H1 (cell line): ENCODE measurements at regions not wholly inside any gene's neighbourhood (a gene's known extent, or its start where the extent isn't known, plus 50 kb on each side); places are given as distances from the start of the nearest gene placed in this dataset.

Experiments
- CTCF ChIA-PET: fragments of 300-600 bp; sonication (Branson Sonifier 250); formaldehyde crosslinking; loops from one replicate; lab custom pipeline; 2021; ENCODE audit not compliant: partially characterized antibody; lab: Charles Lee
- POLR2A ChIA-PET: fragments of 300-600 bp; sonication (Branson Sonifier 250); formaldehyde crosslinking; loops from one replicate; lab custom pipeline; 2021; ENCODE audit warnings: inconsistent platforms; ENCODE audit not compliant: partially characterized antibody; lab: Charles Lee
- DNase-seq, 2 experiments: peaks; one replicate each; pipeline versions ENCODE4 v3.0.0 to v3.0.0-alpha.2; 2010 to 2022; ENCODE audit warnings: low spot score in 2 of 2, low read depth in 1 of 2, mixed read lengths in 1 of 2
- FAIRE-seq: peaks from 2 replicates; lab custom pipeline; 2011; peaks lifted over from hg19 to GRCh38; lab: Jason Lieb, UNC
- H2AFZ ChIP-seq: 2 replicates; pipeline ENCODE4 v1.8.1; 2012; ENCODE audit warnings: low read length, inconsistent platforms
- H2AK5ac ChIP-seq: 2 replicates; pipeline ENCODE4 v1.6.1; 2013; ENCODE audit warnings: low read depth, low read length
- H2BK120ac ChIP-seq: replicated peaks from 2 replicates; pipeline ENCODE3; 2013; ENCODE audit warnings: low read depth, low read length, inconsistent platforms
- H2BK12ac ChIP-seq: 2 replicates; pipeline ENCODE4 v1.6.1; 2013; ENCODE audit warnings: low read depth, low read length
- H2BK15ac ChIP-seq: 2 replicates; pipeline ENCODE4 v1.6.1; 2013; ENCODE audit warnings: low read length
- H2BK20ac ChIP-seq: 2 replicates; pipeline ENCODE4 v1.6.1; 2013; ENCODE audit warnings: low read length
- H2BK5ac ChIP-seq: 2 replicates; pipeline ENCODE4 v1.6.1; 2013; ENCODE audit warnings: low read depth, low read length
- H3K14ac ChIP-seq: 2 replicates; pipeline ENCODE4 v1.6.1; 2013; ENCODE audit warnings: inconsistent platforms; ENCODE audit not compliant: insufficient read length
- H3K18ac ChIP-seq: 2 replicates; pipeline ENCODE4 v1.6.1; 2013; ENCODE audit warnings: low read length; ENCODE audit errors: extremely low read depth
- H3K23ac ChIP-seq: 2 replicates; pipeline ENCODE4 v1.6.1; 2013; ENCODE audit warnings: inconsistent platforms; ENCODE audit not compliant: insufficient read length
- H3K23me2 ChIP-seq: 2 replicates; pipeline ENCODE4 v1.6.1; 2013; ENCODE audit warnings: low read depth, low read length
- H3K27ac ChIP-seq: 2 replicates; pipeline ENCODE4 v1.6.1; 2011; ENCODE audit warnings: low read depth, low read length, inconsistent platforms
- H3K27me3 ChIP-seq, 4 experiments: replicated peaks in 1 of 4; 1 replicate in 1 of 4; 2 replicates in 3 of 4; pipeline versions ENCODE4 v1.6.1 to v1.8.1; 2011 to 2013; ENCODE audit warnings: low read length in 3 of 4, mild to moderate bottlenecking in 3 of 4, inconsistent platforms in 2 of 4, mixed read lengths in 2 of 4, moderate library complexity in 1 of 4; ENCODE audit not compliant: control insufficient read depth in 3 of 4, insufficient read depth in 3 of 4; ENCODE audit errors: extremely low read depth in 1 of 4
- H3K36me3 ChIP-seq, 4 experiments: 2 replicates each; pipeline versions ENCODE4 v1.6.1 to v1.8.1; 2011 to 2013; ENCODE audit warnings: mild to moderate bottlenecking in 4 of 4, low read length in 3 of 4, moderate library complexity in 2 of 4, control low read depth in 1 of 4, inconsistent platforms in 1 of 4; ENCODE audit not compliant: insufficient read depth in 4 of 4, control insufficient read depth in 2 of 4
- H3K4ac ChIP-seq: replicated peaks from 2 replicates; pipeline ENCODE3; 2013; ENCODE audit warnings: low read length, low read depth, mixed read lengths, inconsistent platforms; ENCODE audit not compliant: insufficient read length
- H3K4me1 ChIP-seq, 4 experiments: replicated peaks in 1 of 4; 1 replicate in 1 of 4; 2 replicates in 3 of 4; pipeline versions ENCODE4 v1.6.1 to v1.8.1; 2011 to 2013; ENCODE audit warnings: low read length in 3 of 4, inconsistent platforms in 2 of 4, mixed read lengths in 1 of 4; ENCODE audit not compliant: insufficient read depth in 4 of 4, control insufficient read depth in 3 of 4
- H3K4me2 ChIP-seq, 2 experiments: 2 replicates each; pipeline versions ENCODE4 v1.6.1 to v1.8.1; 2011 to 2013; ENCODE audit warnings: low read depth in 2 of 2, low read length in 2 of 2, control low read depth in 1 of 2, inconsistent platforms in 1 of 2, mild to moderate bottlenecking in 1 of 2; ENCODE audit not compliant: insufficient read depth in 1 of 2
- H3K4me3 ChIP-seq, 4 experiments: fragments of 200-600, 300-600 bp in 1 of 4; sonication (generic), shearing (Covaris generic), sonication (Bioruptor Twin) in 1 of 4; 2 replicates each; pipeline versions ENCODE4 v1.5.1 to v1.8.1; 2011 to 2016; ENCODE audit warnings: low read length in 4 of 4, low read depth in 3 of 4, control low read depth in 2 of 4, inconsistent platforms in 2 of 4, mild to moderate bottlenecking in 2 of 4, mixed read lengths in 1 of 4, moderate library complexity in 1 of 4; ENCODE audit not compliant: insufficient read depth in 2 of 4; ENCODE audit errors: extremely low read depth in 1 of 4
- H3K56ac ChIP-seq: replicated peaks from 2 replicates; pipeline ENCODE3; 2013; ENCODE audit warnings: low read depth, mild to moderate bottlenecking, mixed read lengths, low read length, inconsistent platforms; ENCODE audit not compliant: insufficient read length
- H3K79me1 ChIP-seq: 2 replicates; pipeline ENCODE4 v1.6.1; 2013; ENCODE audit warnings: low read depth, low read length, control low read depth
- H3K79me2 ChIP-seq, 2 experiments: 2 replicates each; pipeline versions ENCODE4 v1.6.1 to v1.8.1; 2012 to 2013; ENCODE audit warnings: low read length in 2 of 2, mild to moderate bottlenecking in 2 of 2, inconsistent platforms in 1 of 2; ENCODE audit not compliant: insufficient read depth in 2 of 2, control insufficient read depth in 1 of 2
- H3K9ac ChIP-seq, 4 experiments: replicated peaks in 1 of 4; 1 replicate in 1 of 4; 2 replicates in 3 of 4; pipeline versions ENCODE4 v1.6.1 to v1.8.1; 2011 to 2013; ENCODE audit warnings: low read depth in 3 of 4, low read length in 3 of 4, control low read depth in 2 of 4, mild to moderate bottlenecking in 2 of 4, moderate library complexity in 2 of 4, inconsistent platforms in 1 of 4; ENCODE audit errors: extremely low read depth in 1 of 4
- H3K9me3 ChIP-seq, 2 experiments: 2 replicates each; pipeline versions ENCODE4 v1.6.1 to v1.8.1; 2012 to 2013; ENCODE audit warnings: mild to moderate bottlenecking in 2 of 2, moderate library complexity in 2 of 2, control low read depth in 1 of 2, inconsistent platforms in 1 of 2, low read depth in 1 of 2, low read length in 1 of 2, mixed read lengths in 1 of 2; ENCODE audit not compliant: insufficient read depth in 2 of 2
- H4K20me1 ChIP-seq, 2 experiments: replicated peaks in 1 of 2; 2 replicates each; pipeline versions ENCODE3 to v1.8.1; 2011 to 2013; ENCODE audit warnings: inconsistent platforms in 2 of 2, low read length in 2 of 2, mild to moderate bottlenecking in 1 of 2; ENCODE audit not compliant: insufficient read depth in 2 of 2, control insufficient read depth in 1 of 2
- H4K5ac ChIP-seq: 2 replicates; pipeline ENCODE4 v1.6.1; 2013; ENCODE audit warnings: low read length, low read depth, mixed read lengths, inconsistent platforms; ENCODE audit not compliant: insufficient read length
- H4K8ac ChIP-seq: 2 replicates; pipeline ENCODE4 v1.8.0; 2013; ENCODE audit warnings: mild to moderate bottlenecking, moderate library complexity, low read length, inconsistent platforms; ENCODE audit not compliant: insufficient read depth; ENCODE audit errors: extremely low read depth
- H4K91ac ChIP-seq: replicated peaks from 2 replicates; pipeline ENCODE3; 2013; ENCODE audit warnings: low read length, mixed read lengths, inconsistent platforms; ENCODE audit not compliant: insufficient read length
- ASH2L ChIP-seq: fragments of 200-600, 300-600 bp; sonication (generic); IDR thresholded peaks from one replicate; pipeline ENCODE4 v1.7.1; 2017; ENCODE audit warnings: low read length
- CHD1 ChIP-seq: IDR thresholded peaks from 2 replicates; pipeline ENCODE4 v1.6.1; 2012; ENCODE audit warnings: low read depth, low read length, improper control_type of control experiment
- CTCF ChIP-seq, 3 experiments: IDR thresholded peaks; 1 replicate in 2 of 3; 2 replicates in 1 of 3; pipeline versions ENCODE4 v1.5.1 to v1.6.1; 2011; ENCODE audit warnings: low read length in 3 of 3, mild to moderate bottlenecking in 3 of 3, inconsistent platforms in 2 of 3, low read depth in 1 of 3, moderate library complexity in 1 of 3; ENCODE audit not compliant: insufficient read depth in 1 of 3; ENCODE audit errors: control extremely low read depth in 1 of 3
- HDAC6 ChIP-seq: IDR thresholded peaks from one replicate; pipeline ENCODE4 v1.7.1; 2012; ENCODE audit warnings: low read depth, mild to moderate bottlenecking, inconsistent platforms, low read length, moderate library complexity
- JUN ChIP-seq: IDR thresholded peaks from 2 replicates; pipeline ENCODE4 v1.6.1; 2011; ENCODE audit warnings: low read depth, mild to moderate bottlenecking, improper control_type of control experiment, low read length
- MAFK ChIP-seq: IDR thresholded peaks from 2 replicates; pipeline ENCODE4 v1.6.1; 2012; ENCODE audit warnings: low read depth, mild to moderate bottlenecking, improper control_type of control experiment, low read length
- MAX ChIP-seq: IDR thresholded peaks from 2 replicates; pipeline ENCODE4 v1.6.1; 2012; ENCODE audit warnings: inconsistent platforms
- POLR2A ChIP-seq, 2 experiments: IDR thresholded peaks; 1 replicate in 1 of 2; 2 replicates in 1 of 2; pipeline ENCODE4 v1.6.1; 2011; ENCODE audit warnings: low read depth in 2 of 2, low read length in 2 of 2, mild to moderate bottlenecking in 2 of 2; ENCODE audit errors: control extremely low read depth in 1 of 2
- RAD21 ChIP-seq, 2 experiments: IDR thresholded peaks in 1 of 2; conservative IDR thresholded peaks in 1 of 2; 2 replicates each; pipeline ENCODE4 v1.6.1; 2011; ENCODE audit warnings: low read depth in 2 of 2, low read length in 2 of 2, improper control_type of control experiment in 1 of 2, inconsistent platforms in 1 of 2, mild to moderate bottlenecking in 1 of 2, moderate library complexity in 1 of 2
- SIN3A ChIP-seq, 2 experiments: IDR thresholded peaks in 1 of 2; conservative IDR thresholded peaks in 1 of 2; 2 replicates each; pipeline ENCODE4 v1.6.1; 2011 to 2012; ENCODE audit warnings: low read length in 2 of 2, improper control_type of control experiment in 1 of 2, low read depth in 1 of 2, mild to moderate bottlenecking in 1 of 2
- SP2 ChIP-seq: IDR thresholded peaks from 2 replicates; pipeline ENCODE4 v1.6.1; 2012; ENCODE audit warnings: mild to moderate bottlenecking, low read length, inconsistent platforms
- ZNF274 ChIP-seq: IDR thresholded peaks from 2 replicates; pipeline ENCODE4 v1.7.0; 2012; ENCODE audit warnings: low read length, borderline replicate concordance; ENCODE audit errors: extremely low read depth
- WGBS, 2 experiments: shearing (Covaris generic) in 1 of 2; methylation state at CpG; one replicate each; pipeline versions ENCODE4 v1.1.6 to v1.1.7; 2013 to 2015; ENCODE audit warnings: low lambda C conversion rate in 2 of 2, mixed read lengths in 2 of 2, inconsistent platforms in 1 of 2, low coverage in 1 of 2, missing lambda C conversion rate in 1 of 2; ENCODE audit not compliant: insufficient replicate concordance in 2 of 2, insufficient coverage in 1 of 2, insufficient read length in 1 of 2; ENCODE audit errors: extremely low coverage in 1 of 2, missing lambda C conversion rate in 1 of 2; 5-methylcytosine and 5-hydroxymethylcytosine counted together

DNA sequence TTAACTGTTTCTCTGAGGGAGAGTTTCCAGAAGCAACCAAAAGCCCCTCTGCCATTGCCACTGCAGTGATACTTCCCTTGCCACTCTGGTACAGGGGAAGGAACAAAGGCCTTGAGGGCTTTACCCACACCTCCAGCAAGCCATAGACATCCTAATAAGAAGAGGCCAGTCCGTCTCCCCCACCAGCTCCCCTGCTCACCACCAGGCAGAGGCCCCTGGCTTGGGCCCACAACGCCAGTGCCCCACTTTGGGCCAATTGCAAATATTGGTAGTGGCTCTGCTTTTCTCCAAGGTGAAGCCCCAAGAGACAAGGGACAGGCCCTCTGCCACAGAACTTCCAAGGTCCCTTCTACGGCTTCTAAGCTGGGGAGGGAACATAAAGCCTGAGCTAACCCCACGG, 833.0 kb downstream of the DACH1 start:
- CTCF ChIA-PET = interaction anchor here (1.5 kb wide), 1 partner anchor 15 kb away, joined by 5 read pairs; no protein-coding TSS in a partner anchor
- no peak for FAIRE-seq
- TF ChIP-seq MAX (no peak), JUN (no peak), HDAC6 (no peak), MAFK (no peak), CTCF (IDR thresholded peaks at IDR 0.05; ENCODE audit: control extremely low read depth in 1 of 3, insufficient read depth in 1 of 3, low read depth in 1 of 3, low read length in 3 of 3) (no peak), CHD1 (no peak), ASH2L (no peak), RAD21 (IDR thresholded peaks at IDR 0.05 in 1 of 2, conservative IDR thresholded peaks at IDR 0.05 in 1 of 2; ENCODE audit: low read depth in 2 of 2, low read length in 2 of 2) (no peak), ZNF274 (no peak), SIN3A (conservative IDR thresholded peaks at IDR 0.05 in 1 of 2, IDR thresholded peaks at IDR 0.05 in 1 of 2; ENCODE audit: low read depth in 1 of 2, low read length in 2 of 2) (no peak), SP2 (no peak), POLR2A (IDR thresholded peaks at IDR 0.05; ENCODE audit: control extremely low read depth in 1 of 2, low read depth in 2 of 2, low read length in 2 of 2) (no peak)

More for the DNA sequence above, 833.0 kb downstream of the DACH1 start:
- Histone ChIP-seq H2AFZ (no peak overlapping the region), H3K4me2 (no peak overlapping the region), H3K23me2 (no peaks in the 10 kb centered on the region), H2AK5ac (no peak overlapping the region), H2BK5ac (no peak overlapping the region), H3K4me1 (peaks cover 0 to 2% (median 0%) of the 10 kb centered on the region in 4 experiments; a peak in 2 of 7 replicates), H3K56ac (no peak overlapping the region), H3K27ac (no peak overlapping the region), H3K14ac (no peak overlapping the region), H3K9ac (no peak overlapping the region), H2BK15ac (no peak overlapping the region), H2BK12ac (no peak overlapping the region), H3K18ac (no peak overlapping the region), H3K9me3 (peaks cover 0 to 4% of the 10 kb centered on the region in 2 experiments; a peak in 1 of 4 replicates), H3K23ac (no peak overlapping the region), H3K27me3 (peaks cover 0 to 22% (median 12%) of the 10 kb centered on the region in 4 experiments; a peak in 5 of 7 replicates), H4K8ac (no peak overlapping the region), H4K20me1 (no peaks in the 10 kb centered on the region), H2BK20ac (no peak overlapping the region), H3K4ac (no peak overlapping the region), H4K5ac (no peak overlapping the region), H3K79me2 (no peaks in the 10 kb centered on the region), H3K79me1 (no peaks in the 10 kb centered on the region), H2BK120ac (no peak overlapping the region), H3K36me3 (no peaks in the 10 kb centered on the region), H3K4me3 (no peak overlapping the region), H4K91ac (no peak overlapping the region)
- DNase-seq = no peak
- POLR2A ChIA-PET = no interaction called here
- 93% methylated on average over 4 of the region's 4 CpGs; no CpG with 5 or more reads in 1 of the 2 experiments for WGBS, 2 experiments
